NCI-H524 treated with DMSO at 0.1 percent for 48 hours (cell line): ENCODE measurements at regions not wholly inside any gene's neighbourhood (a gene's known extent, or its start where the extent isn't known, plus 50 kb on each side); places are given as distances from the start of the nearest gene placed in this dataset.

Experiments
- DNase-seq: peaks from one replicate; lab custom pipeline; 2025; lab: John Stamatoyannopoulos, UW

DNA sequence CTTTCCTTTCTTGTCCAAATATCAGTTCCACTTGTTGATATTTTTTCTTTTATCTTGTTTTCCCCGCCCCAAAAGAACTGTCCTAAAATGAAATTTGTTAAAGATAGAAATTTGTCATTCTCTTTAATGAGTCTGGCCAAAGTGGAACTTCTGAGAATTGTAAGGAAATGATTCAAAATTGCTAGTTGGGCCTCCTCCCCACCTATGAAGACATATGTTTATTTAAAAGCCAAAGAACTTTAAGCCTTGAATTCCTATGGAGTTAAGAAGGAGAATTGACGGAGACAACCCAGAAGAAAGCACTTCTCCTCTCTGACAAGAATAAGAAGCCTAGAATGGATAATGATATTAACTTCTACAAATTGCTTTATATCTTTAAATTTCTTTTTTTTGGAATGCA, 59.1 kb upstream of the ALDH1A1 start:
- no peak for DNase-seq

DNA sequence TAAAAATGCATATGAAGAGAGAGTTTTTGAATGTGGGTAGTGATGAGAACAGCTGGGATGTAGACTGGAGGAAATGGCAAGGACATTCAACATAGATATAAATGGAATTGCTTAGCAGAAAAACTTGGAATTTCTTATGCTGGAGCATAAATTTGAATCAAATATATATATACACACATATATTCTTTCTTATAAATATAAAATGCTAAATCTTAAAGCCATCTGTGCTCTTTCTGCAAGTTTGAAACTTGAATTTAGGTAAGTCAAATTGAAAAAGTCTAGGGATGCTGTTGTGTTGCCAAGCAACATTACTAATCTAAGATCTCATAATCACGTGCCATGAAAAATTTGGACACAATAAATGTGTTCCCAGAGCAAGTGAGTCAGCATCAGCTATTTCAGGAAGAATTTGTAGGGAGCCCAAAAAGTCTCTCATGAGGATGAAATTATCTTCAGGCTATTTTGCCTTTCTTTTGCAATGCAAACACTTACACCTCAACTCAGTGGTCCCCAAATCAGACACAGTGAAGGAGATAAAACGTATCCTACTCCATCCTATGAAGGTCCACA, 58.4 kb upstream of the ALDH1A1 start:
- no peak for DNase-seq

DNA sequence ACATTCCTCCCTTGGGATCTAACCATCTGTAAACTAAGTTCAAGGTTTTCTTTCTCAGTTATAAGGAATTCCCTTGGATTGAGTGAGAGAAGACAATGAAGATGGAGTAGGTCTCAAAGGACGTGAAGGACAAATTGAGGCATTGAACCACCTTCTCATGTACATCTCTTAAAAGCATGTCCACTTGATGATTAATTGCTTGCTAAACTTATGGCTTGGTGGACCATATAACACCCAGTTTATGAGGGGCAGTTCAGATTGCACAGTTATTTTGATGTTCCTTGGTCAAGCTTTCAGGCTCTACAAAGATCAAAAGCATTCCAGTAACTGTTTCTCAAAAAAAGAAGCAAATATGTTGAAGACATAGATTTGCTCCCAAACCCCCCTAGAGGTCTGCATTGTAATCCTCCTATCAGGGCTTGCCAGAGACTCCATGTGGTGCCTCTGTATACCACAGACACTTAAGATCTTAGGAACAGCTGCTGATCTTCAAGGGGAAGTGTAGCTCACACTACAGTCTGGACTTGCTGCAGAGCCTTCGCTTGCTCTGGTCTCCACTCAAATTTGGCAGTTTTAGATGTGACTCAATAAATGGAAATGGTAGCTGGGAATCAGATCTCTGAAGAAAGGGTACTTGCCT, 56.9 kb upstream of the ALDH1A1 start:
- DNase-seq, result no peak

DNA sequence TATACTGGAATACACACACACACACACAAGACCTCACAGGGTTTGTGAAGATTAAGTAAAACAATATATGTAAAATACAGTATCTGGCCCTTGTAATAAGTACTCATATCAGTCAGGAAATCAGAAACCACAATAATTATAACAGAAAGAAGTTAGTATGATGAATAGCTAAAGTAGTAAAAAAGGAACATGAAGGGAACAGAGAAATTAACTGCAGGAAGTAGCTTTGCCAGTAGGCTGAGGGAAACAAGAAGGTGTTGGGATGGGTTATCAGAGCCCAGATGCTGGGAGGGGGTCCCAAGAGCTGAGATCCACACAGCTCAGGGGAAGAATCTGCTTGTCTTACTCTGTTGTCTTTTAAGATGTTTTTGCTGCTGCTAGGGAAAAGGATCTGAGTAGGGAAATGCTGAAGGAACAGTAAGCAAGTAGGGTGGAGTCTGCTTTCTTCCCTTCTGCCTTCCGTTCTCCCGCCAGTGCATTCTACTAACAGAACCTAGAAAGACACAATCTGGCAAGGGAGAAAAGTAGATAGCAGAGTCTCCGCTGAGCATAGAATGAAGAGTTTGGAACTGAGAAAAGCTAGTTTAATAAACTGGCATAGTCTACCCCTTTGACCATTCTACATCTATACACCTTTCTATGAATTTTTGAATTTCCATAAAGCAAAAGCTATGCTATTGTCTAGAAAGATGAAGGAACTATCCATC, 55.3 kb upstream of the ALDH1A1 start:
- DNase-seq, result no peak

DNA sequence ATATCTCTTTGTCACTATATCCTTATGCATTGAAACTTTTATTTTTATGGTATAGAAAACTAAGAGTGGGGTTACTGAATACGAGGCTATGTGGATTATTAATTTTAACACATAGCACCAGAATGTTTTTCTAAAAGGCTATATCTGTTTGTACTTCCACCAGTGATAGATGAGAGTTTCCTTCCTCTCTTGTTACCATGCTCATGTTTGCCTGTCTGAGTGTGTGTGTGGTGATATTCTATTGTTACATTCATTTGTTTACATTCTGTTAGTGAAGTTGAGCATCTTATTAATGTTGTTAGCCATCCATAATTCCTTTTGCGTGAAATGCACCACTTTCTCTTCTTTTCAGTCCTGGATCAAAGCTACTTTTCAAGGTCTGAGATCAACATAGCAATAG, 54.1 kb upstream of the ALDH1A1 start:
- no peak for DNase-seq
